ENCODE measurements at regions not wholly inside any gene's neighbourhood (a gene's known extent, or its start where the extent isn't known, plus 50 kb on each side); places are given as distances from the start of the nearest gene placed in this dataset.

DNA sequence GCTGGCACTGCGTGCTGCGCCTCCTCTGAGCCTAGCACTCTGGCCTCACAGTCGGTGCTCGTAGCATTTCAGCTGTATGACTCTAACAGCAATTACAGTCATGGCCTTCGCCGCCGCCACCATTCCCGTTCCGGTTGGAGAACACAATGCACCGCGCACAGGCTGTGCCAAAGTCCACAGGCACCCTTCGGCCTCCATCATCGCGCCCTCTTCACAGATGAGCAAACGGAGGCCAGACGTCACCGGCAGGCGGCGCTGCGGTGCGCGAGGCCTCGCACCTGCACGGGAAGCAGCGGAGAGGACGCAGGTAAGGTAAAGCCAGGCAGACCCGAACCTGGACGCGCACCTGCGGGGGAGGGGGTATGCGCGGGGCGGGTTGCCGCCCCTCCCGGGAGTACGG is 128.9 kb downstream of the BARX1 start:
- TF ChIP-seq ZNF274 (IDR thresholded peaks at IDR 0.05; ENCODE audit: borderline replicate concordance, extremely low read depth, low read length) (no peak), POLR2A (IDR thresholded peaks at IDR 0.05; ENCODE audit: control extremely low read depth in 1 of 2, low read depth in 2 of 2, low read length in 2 of 2) (no peak)
